Activated CD4-positive, alpha-beta T cell treated with anti-CD3 and anti-CD28 coated beads for 36 hours (primary cell): ENCODE measurements at regions not wholly inside any gene's neighbourhood (a gene's known extent, or its start where the extent isn't known, plus 50 kb on each side); places are given as distances from the start of the nearest gene placed in this dataset.

ENCODE experiments used
- ATAC-seq: fragments of 200-7000 bp; cut with Tn5 transposase; one replicate; pipeline ENCODE4 v1.10.0; 2021; ENCODE audit warnings: mild to moderate bottlenecking, moderate library complexity
- CTCF ChIA-PET: fragments of 350-600 bp; sonication (Branson Sonifier 250); formaldehyde crosslinking; loops from one replicate; lab custom pipeline; 2021; ENCODE audit warnings: antibody characterized with exemption; lab: Charles Lee
- POLR2A ChIA-PET: fragments of 350-600 bp; sonication (Branson Sonifier 250); formaldehyde crosslinking; loops from one replicate; lab custom pipeline; 2021; ENCODE audit warnings: antibody characterized with exemption, inconsistent platforms; lab: Charles Lee
- DNase-seq: peaks from one replicate; pipeline ENCODE4 v3.0.0-alpha.2; 2020
- H3K27ac Mint-ChIP-seq: one replicate; pipeline ENCODE4 v1.8.0; 2021; ENCODE audit warnings: mixed read lengths
- H3K27me3 Mint-ChIP-seq: one replicate; pipeline ENCODE4 v1.8.0; 2021; ENCODE audit warnings: mixed read lengths
- H3K36me3 Mint-ChIP-seq: one replicate; pipeline ENCODE4 v1.8.0; 2021; ENCODE audit warnings: low read depth, mixed read lengths
- H3K4me1 Mint-ChIP-seq: one replicate; pipeline ENCODE4 v1.8.0; 2021; ENCODE audit warnings: mixed read lengths
- H3K4me3 Mint-ChIP-seq: one replicate; pipeline ENCODE4 v1.8.0; 2021; ENCODE audit warnings: mild to moderate bottlenecking, moderate library complexity, mixed read lengths
- H3K9me3 Mint-ChIP-seq: one replicate; pipeline ENCODE4 v1.8.0; 2021; ENCODE audit warnings: low read depth, mixed read lengths
- intact Hi-C, 2 experiments: fragments of 100-400 bp; cut with DNase I in 1 of 2; cut with micrococcal nuclease in 1 of 2; formaldehyde crosslinking; loops; one replicate each; pipeline versions ENCODE4 v1.14.2 to v1.15.1; 2022 to 2024; cut with DNase I, micrococcal nuclease

DNA sequence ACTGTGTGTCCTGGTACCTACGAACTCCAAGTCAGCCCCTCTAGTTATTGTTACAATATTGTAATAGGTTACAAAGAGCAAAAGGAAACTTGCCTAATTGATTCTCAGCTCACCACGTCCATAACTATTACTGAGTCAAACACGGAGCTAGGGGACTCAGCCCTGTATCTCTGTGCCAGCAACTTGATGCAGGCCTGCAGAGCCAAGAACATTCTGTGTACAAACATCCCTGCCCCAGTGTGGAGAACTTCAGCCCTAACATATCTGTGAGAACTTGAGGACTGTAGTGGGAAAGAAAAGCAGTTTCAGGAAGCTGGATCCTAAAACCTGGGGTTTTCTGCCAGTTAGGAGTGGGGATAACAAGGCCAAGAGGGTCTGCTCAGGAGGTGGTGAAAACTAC, 114.9 kb upstream of the PRSS58 start:
- CTCF ChIA-PET, result interaction anchor here (0.8 to 1.7 kb wide), 6 partner anchors 11 to 443 kb away, joined by 3 to 5 read pairs (median 4); no protein-coding TSS in a partner anchor
- POLR2A ChIA-PET, result interaction anchor here (0.6 kb wide), 1 partner anchor 12 kb away, joined by 3 read pairs; no protein-coding TSS in a partner anchor
- H3K36me3 Mint-ChIP-seq, result peaks cover 3% of the 10 kb centered on the region
- peaks cover 4% of the 10 kb centered on the region for H3K4me1 Mint-ChIP-seq
- DNase-seq, result no peak
- peaks cover 9% of the 10 kb centered on the region for H3K9me3 Mint-ChIP-seq
- intact Hi-C loops, result no loop called here
- H3K4me3 Mint-ChIP-seq, result no peak overlapping the region
- H3K27me3 Mint-ChIP-seq, result peaks cover 6% of the 10 kb centered on the region
- no peak overlapping the region for H3K27ac Mint-ChIP-seq
- ATAC-seq, result no peak

DNA sequence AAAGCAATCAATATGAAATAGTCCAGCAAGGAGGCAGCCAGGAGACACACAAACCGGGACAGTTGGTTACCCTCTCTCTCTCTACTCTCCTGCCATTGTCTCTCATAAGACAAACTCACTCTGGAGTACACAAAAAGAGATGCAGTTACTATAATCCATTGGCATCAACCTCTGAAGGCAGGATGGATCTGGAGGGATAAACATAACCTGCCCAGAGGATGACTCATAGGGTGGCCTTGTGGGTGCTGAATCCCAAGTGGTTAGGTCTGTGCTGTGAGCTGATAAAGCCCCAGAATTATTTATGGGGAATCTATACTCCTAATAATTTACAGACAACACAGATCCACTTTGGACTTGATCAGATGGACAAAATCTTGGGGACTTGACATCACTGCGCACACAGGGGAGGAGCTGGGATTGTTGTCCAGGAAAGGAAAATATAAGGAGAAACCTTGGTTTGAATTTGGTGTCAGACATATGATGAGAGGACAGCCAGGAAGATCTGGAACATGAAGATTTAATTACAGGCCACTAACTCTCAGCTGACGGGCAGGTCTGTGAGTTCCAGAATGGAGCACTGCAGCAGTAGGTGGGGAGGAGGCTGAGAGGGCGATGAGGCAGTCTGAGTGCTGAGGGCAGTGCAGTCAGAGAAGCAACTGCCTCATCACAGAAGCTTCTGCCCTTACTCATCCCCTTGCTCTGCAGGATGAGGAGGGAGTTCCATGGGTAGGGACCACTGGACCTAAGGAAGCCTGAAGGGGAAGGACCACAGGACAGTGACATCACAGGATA, 113.9 kb upstream of the PRSS58 start:
- Mint-ChIP-seq H3K4me3 (no peak overlapping the region), H3K27ac (no peak overlapping the region), H3K9me3 (peaks cover 9% of the 10 kb centered on the region), H3K4me1 (peaks cover 4% of the 10 kb centered on the region), H3K27me3 (peaks cover 6% of the 10 kb centered on the region), H3K36me3 (peaks cover 3% of the 10 kb centered on the region)
- ChIA-PET POLR2A (no interaction called here), CTCF (interaction anchor here (0.6 to 1.7 kb wide), 4 partner anchors 12 to 444 kb away, joined by 3 to 5 read pairs (median 4); no protein-coding TSS in a partner anchor)
- DNase-seq, result no peak
- ATAC-seq, result no peak
- intact Hi-C loops, result no loop called here

DNA sequence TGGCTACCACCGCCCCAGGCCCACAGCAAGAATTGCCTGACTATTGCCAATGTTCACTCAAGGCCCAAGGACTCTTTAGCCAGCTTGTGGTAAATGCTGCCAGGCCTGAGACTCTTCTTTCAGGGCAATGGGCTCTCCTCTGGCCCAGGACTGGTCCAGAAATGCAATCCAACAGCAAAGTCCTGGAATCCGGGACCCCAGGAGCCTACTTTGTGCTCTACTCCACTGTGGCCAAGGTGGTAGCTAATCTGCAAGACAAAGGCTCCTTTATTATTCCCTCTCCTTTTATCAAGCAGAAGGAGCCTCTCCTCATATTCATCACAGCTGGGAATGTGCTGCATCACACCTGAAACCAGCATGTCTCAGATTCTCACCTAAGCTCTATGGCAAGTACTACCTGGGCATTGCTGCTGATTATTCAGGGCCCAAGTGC, 107.6 kb upstream of the PRSS58 start:
- H3K9me3 Mint-ChIP-seq, result peaks cover 9% of the 10 kb centered on the region
- ChIA-PET POLR2A (no interaction called here), CTCF (interaction anchor here (0.7 kb wide), 1 partner anchor 9 kb away, joined by 3 read pairs; no protein-coding TSS in a partner anchor)
- no peak overlapping the region for H3K27ac Mint-ChIP-seq
- DNase-seq (no peak), ATAC-seq (no peak)
- peaks cover 3% of the 10 kb centered on the region for H3K36me3 Mint-ChIP-seq
- H3K4me3 Mint-ChIP-seq, result no peak overlapping the region
- peaks cover 17% of the 10 kb centered on the region for H3K4me1 Mint-ChIP-seq
- intact Hi-C loops, result no loop called here
- peaks cover 10% of the 10 kb centered on the region for H3K27me3 Mint-ChIP-seq

DNA sequence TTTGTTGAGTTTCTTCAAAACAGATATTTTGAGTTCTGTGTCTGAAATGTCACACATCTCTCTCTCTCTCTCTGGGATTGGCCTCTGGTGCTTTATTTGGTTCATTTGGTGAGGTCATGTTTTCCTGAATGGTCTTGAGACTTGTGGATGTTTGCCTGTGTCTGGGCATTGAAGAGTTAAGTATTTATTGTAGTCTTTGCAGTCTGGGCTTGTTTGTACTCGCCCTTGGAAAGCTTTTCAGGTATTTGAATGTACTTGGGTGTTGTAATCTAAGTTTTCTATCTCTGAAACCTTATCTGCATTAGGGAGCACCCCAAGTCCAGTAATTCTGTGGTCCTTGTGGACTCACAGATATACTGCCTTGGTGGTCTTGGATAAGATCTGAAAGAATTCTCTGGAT, 106.7 kb upstream of the PRSS58 start:
- Mint-ChIP-seq H3K4me3 (no peak overlapping the region), H3K36me3 (peaks cover 3% of the 10 kb centered on the region), H3K4me1 (peaks cover 17% of the 10 kb centered on the region), H3K9me3 (peaks cover 9% of the 10 kb centered on the region), H3K27ac (no peak overlapping the region), H3K27me3 (peaks cover 10% of the 10 kb centered on the region)
- CTCF ChIA-PET, result interaction anchor here (0.6 to 3.2 kb wide), 5 partner anchors 21 to 371 kb away, joined by 3 to 28 read pairs (median 3); no protein-coding TSS in a partner anchor
- DNase-seq, result no peak
- POLR2A ChIA-PET, result no interaction called here
- ATAC-seq, result no peak
- intact Hi-C loops, result loop anchor here in 1 of 2 experiments (5.0 kb wide), 1 partner anchor 317 kb away; no protein-coding TSS in a partner anchor

DNA sequence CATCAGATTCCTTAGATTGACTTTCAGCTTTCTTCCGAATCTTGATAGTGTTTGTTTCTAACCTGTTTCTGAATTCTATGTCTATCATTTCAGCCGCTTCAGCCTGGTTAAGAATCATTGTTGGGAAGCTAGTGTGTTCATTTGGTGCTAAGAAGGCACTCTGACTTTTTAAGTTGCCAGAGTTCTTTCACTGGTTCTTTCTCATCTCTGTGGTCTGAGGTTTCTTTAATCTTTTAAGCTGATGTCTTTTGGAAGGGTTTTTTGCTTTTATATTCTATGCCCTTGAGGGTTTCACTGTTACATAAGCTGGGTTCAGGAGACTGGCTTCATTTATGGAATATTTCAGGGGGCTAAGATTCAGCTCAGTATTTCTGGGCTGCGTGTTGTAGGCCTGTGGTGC, 104.5 kb upstream of the PRSS58 start:
- H3K27ac Mint-ChIP-seq, result no peak overlapping the region
- H3K27me3 Mint-ChIP-seq, result peaks cover 10% of the 10 kb centered on the region
- ChIA-PET CTCF (interaction anchor here (0.8 to 3.2 kb wide), 16 partner anchors 8 to 511 kb away, joined by 3 to 28 read pairs (median 4); no protein-coding TSS in a partner anchor), POLR2A (no interaction called here)
- peak; percentile 57 for ATAC-seq
- intact Hi-C loops, result loop anchor here in 1 of 2 experiments (5.0 kb wide), 1 partner anchor 315 kb away; no protein-coding TSS in a partner anchor
- no peaks in the 10 kb centered on the region for H3K9me3 Mint-ChIP-seq
- peaks cover 23% of the 10 kb centered on the region for H3K4me1 Mint-ChIP-seq
- H3K36me3 Mint-ChIP-seq, result no peaks in the 10 kb centered on the region
- no peak overlapping the region for H3K4me3 Mint-ChIP-seq
- no peak for DNase-seq

DNA sequence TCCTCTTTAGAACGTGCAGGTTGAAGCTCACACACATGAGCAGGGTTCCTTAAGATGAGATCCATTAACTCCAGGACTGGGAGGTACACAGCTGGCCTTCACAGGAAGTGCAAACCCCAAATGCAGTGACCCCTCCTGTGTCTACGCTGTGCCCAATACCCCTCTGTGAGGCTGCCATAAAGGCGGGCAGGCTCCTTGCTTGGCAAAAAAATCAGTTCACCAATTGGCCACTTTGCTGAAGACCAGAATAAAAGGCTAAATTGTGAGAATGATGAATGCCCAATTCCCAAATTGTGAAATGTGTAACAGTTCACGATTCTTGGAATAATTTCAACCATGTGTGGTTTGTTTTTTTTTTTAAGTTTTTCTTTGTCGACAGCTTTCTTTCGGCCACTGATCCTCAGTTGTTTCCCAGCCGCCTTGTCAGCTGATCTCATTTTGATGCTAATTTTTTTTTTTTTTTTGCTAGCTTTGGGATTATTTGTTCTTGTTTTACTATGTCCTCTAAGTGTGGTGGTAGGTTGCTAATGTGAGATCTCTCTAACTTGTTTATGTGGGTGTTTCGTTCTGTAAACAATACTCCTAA, 101.9 kb upstream of the PRSS58 start:
- Mint-ChIP-seq H3K4me1 (peaks cover 23% of the 10 kb centered on the region), H3K4me3 (no peak overlapping the region), H3K36me3 (no peaks in the 10 kb centered on the region), H3K27me3 (peaks cover 9% of the 10 kb centered on the region), H3K9me3 (no peaks in the 10 kb centered on the region), H3K27ac (no peak overlapping the region)
- intact Hi-C loops, result loop anchor here in 1 of 2 experiments (5.0 kb wide), 1 partner anchor 312 kb away; no protein-coding TSS in a partner anchor
- ChIA-PET CTCF (interaction anchor here (0.8 to 2.7 kb wide), 15 partner anchors 9 to 154 kb away, joined by 3 to 12 read pairs (median 3); no protein-coding TSS in a partner anchor), POLR2A (no interaction called here)
- ATAC-seq (no peak), DNase-seq (no peak)

DNA sequence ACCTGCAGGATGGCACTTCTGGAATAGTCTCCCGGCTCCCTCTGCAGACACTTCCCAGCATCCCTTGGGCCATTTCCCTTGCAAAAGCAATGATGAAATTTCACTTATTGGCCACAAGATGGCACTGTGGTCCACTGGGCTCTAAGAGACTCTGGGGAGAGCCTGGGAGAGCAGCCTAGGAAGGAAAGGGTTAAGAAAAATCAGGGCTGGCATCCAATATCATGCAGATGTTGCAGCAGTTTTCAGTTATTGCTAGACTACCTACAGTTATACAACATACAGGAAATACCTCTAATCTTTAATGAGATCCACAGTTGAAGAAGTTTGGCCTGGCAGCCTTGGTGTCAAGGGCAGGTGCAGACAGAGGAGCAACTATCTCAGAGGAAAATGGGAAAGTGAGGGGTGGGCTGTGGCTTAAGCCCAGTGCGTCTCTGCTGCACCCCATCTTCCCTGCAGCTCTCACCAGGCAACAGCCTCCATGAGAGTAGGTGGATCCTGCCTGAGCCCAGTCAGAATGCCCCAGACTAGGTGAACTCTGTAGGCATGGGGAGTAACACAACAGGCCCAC, 100.2 kb upstream of the PRSS58 start:
- Mint-ChIP-seq H3K27ac (no peak overlapping the region), H3K36me3 (no peaks in the 10 kb centered on the region), H3K4me1 (peaks cover 33% of the 10 kb centered on the region), H3K27me3 (peaks cover 4% of the 10 kb centered on the region), H3K4me3 (no peak overlapping the region), H3K9me3 (no peaks in the 10 kb centered on the region)
- DNase-seq (peak; percentile 57), ATAC-seq (peak; percentile 80)
- POLR2A ChIA-PET, result no interaction called here
- intact Hi-C loops, result loop anchor here in 1 of 2 experiments (1.0 kb wide), 1 partner anchor 26 kb away; no protein-coding TSS in a partner anchor
- CTCF ChIA-PET, result interaction anchor here (0.6 to 2.7 kb wide), 6 partner anchors 11 to 519 kb away, joined by 3 to 12 read pairs (median 3); no protein-coding TSS in a partner anchor

DNA sequence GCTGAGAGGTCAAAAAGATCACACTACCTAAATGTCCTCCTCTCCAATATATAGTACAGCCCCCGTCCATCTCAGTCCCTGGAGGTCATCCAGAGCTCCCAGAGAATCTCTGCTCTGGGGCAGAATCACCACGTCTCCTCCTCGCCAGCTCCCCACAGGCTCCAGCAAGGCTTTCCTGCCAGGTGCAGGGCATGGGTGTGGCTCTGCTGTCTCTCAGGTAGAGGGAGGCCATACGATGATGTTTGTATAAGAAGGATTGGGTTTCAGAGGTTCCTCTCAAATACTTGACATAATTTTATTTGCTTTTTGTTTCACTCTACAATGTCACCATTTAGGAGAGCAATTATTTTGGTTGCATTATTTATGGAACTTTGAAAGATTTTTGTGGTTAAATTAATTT, 98.3 kb upstream of the PRSS58 start:
- H3K27me3 Mint-ChIP-seq, result peaks cover 2% of the 10 kb centered on the region
- H3K4me3 Mint-ChIP-seq, result no peak overlapping the region
- H3K9me3 Mint-ChIP-seq, result no peaks in the 10 kb centered on the region
- intact Hi-C loops, result no loop called here
- DNase-seq (no peak), ATAC-seq (no peak)
- no peaks in the 10 kb centered on the region for H3K36me3 Mint-ChIP-seq
- H3K4me1 Mint-ChIP-seq, result peaks cover 29% of the 10 kb centered on the region
- ChIA-PET CTCF (interaction anchor here (0.7 to 1.6 kb wide), 3 partner anchors 9 to 142 kb away, joined by 3 to 5 read pairs (median 3); no protein-coding TSS in a partner anchor), POLR2A (no interaction called here)
- no peak overlapping the region for H3K27ac Mint-ChIP-seq

DNA sequence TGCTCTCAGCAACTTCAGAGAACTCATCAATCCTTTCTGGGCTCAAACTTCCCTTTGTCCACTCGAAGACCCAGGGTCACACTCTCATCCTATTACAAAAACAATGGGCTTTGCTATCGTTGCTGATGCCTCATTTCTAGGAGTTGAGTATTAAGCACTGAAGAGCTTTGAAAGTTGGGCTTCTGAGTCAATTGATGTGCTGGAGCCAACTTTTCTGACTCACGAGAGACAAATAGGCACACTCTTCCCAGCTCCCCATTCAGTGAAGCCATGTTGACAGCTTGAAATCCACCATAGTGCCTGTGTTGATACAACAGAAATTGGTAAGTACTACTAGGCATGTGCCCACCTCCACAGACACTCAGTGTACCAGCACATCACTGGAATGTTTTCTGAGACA, 97.5 kb upstream of the PRSS58 start:
- DNase-seq, result no peak
- intact Hi-C loops, result no loop called here
- Mint-ChIP-seq H3K4me3 (no peak overlapping the region), H3K4me1 (peaks cover 29% of the 10 kb centered on the region), H3K27me3 (peaks cover 2% of the 10 kb centered on the region), H3K27ac (no peak overlapping the region), H3K36me3 (no peaks in the 10 kb centered on the region), H3K9me3 (no peaks in the 10 kb centered on the region)
- ChIA-PET CTCF (interaction anchor here (0.9 to 3.4 kb wide), 4 partner anchors 31 to 894 kb away, joined by 3 to 19 read pairs (median 4); no protein-coding TSS in a partner anchor), POLR2A (no interaction called here)
- no peak for ATAC-seq

DNA sequence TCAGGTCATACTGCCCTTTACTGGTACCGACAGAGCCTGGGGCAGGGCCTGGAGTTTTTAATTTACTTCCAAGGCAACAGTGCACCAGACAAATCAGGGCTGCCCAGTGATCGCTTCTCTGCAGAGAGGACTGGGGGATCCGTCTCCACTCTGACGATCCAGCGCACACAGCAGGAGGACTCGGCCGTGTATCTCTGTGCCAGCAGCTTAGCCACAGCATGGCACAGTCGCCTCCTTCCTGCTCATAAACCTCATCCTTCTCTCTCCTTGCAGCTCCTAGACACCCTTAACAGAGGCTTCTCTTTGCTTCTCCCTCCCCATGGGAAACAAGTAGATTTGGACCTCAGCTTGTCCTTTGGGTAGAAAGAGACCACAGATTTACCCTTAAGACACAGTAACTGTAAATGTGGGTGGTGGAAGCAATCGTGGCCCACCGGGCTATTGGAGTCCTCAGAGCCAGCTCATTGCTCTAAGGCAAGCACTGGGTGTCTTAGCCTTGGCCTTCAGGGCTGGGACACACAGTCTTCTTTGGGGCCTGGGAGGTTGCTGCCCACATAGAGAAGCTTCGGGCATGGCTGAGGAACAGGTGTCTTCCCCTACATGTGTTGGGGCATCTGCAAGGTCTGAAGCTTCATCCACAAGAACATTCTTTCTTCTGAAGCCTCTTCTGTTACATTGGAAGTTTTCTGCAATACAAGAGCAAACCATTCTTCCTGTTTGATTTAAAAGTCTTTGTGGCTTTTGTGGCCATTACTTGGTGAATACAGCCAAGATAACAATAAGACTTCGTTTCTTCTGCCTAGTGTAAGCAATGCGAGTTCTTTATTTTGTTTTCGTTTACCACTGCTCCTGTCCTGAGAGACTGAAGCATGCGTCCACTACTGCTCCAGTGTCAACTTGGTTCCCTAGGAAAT, 95.5 kb upstream of the PRSS58 start:
- Mint-ChIP-seq H3K4me3 (peak overlapping the region; percentile 56), H3K27me3 (peaks cover 2% of the 10 kb centered on the region), H3K27ac (peak overlapping the region; percentile 53), H3K4me1 (peaks cover 29% of the 10 kb centered on the region), H3K36me3 (no peaks in the 10 kb centered on the region), H3K9me3 (no peaks in the 10 kb centered on the region)
- ATAC-seq (peak; percentile 14), DNase-seq (no peak)
- ChIA-PET POLR2A (interaction anchor here (0.7 kb wide), 1 partner anchor 16 kb away, joined by 3 read pairs; no protein-coding TSS in a partner anchor), CTCF (interaction anchor here (0.6 to 3.4 kb wide), 9 partner anchors 9 to 1230 kb away, joined by 3 to 19 read pairs (median 4); no protein-coding TSS in a partner anchor)
- intact Hi-C loops, result no loop called here
